Peyer's patch (tissue), 4 donors: ENCODE measurements at regions not wholly inside any gene's neighbourhood (a gene's known extent, or its start where the extent isn't known, plus 50 kb on each side); places are given as distances from the start of the nearest gene placed in this dataset.

Experiments used
- POLR2A ChIP-seq, 2 donors: fragments of 450-650 bp; IDR thresholded peaks; one replicate each; pipeline ENCODE4 v1.5.1; 2017; ENCODE audit warnings: antibody characterized with exemption in 2 of 2, mild to moderate bottlenecking in 2 of 2, moderate library complexity in 2 of 2
- TF ChIP-seq, protein P1 (sequence below), 6 experiments: fragments of 450-650 bp in 4 of 6; fragments of 200-600 bp in 2 of 6; sonication (generic) in 1 of 6; IDR thresholded peaks; one replicate each; pipeline ENCODE4 v1.5.1; 2017 to 2019; ENCODE audit warnings: antibody characterized with exemption in 6 of 6, mild to moderate bottlenecking in 3 of 6, moderate library complexity in 1 of 6

DNA sequence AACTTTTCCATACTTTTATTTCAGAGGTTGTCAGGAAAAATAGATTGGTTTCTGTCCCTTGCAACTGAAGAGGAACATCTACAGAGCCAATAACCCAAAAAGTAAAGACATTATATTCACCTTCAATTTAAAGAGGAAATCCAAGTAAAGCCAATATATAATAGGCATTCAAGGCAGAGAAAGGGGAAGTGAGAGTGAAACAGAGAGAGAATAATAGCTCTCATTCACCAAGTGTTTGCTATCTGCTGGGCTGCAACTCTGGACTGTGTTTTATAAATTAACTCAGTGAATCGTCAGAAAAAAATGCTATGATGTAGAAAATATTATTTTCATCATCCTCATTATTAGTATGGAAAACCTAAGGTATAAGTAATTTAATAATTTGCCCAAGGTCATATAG lies 448.5 kb downstream of the TRAM1L1 start:
- TF ChIP-seq, protein P1, sequence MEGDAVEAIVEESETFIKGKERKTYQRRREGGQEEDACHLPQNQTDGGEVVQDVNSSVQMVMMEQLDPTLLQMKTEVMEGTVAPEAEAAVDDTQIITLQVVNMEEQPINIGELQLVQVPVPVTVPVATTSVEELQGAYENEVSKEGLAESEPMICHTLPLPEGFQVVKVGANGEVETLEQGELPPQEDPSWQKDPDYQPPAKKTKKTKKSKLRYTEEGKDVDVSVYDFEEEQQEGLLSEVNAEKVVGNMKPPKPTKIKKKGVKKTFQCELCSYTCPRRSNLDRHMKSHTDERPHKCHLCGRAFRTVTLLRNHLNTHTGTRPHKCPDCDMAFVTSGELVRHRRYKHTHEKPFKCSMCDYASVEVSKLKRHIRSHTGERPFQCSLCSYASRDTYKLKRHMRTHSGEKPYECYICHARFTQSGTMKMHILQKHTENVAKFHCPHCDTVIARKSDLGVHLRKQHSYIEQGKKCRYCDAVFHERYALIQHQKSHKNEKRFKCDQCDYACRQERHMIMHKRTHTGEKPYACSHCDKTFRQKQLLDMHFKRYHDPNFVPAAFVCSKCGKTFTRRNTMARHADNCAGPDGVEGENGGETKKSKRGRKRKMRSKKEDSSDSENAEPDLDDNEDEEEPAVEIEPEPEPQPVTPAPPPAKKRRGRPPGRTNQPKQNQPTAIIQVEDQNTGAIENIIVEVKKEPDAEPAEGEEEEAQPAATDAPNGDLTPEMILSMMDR (IDR thresholded peaks at IDR 0.05), result no peak
- TF ChIP-seq POLR2A (IDR thresholded peaks at IDR 0.05), result no peak
